22Rv1 (cell line): ENCODE measurements at regions not wholly inside any gene's neighbourhood (a gene's known extent, or its start where the extent isn't known, plus 50 kb on each side); places are given as distances from the start of the nearest gene placed in this dataset.

Experiments
- H3K27ac ChIP-seq: fragments of 450-650 bp; 2 replicates; pipeline ENCODE4 v1.5.1; 2017
- ZFX ChIP-seq: fragments of 450-650 bp; IDR thresholded peaks from 2 replicates; pipeline ENCODE4 v1.6.1; 2017; ENCODE audit warnings: antibody characterized with exemption, borderline replicate concordance
- TF ChIP-seq, protein P1 (sequence below): fragments of 450-650 bp; IDR thresholded peaks from 2 replicates; pipeline ENCODE4 v1.5.1; 2017; ENCODE audit warnings: mild to moderate bottlenecking

DNA sequence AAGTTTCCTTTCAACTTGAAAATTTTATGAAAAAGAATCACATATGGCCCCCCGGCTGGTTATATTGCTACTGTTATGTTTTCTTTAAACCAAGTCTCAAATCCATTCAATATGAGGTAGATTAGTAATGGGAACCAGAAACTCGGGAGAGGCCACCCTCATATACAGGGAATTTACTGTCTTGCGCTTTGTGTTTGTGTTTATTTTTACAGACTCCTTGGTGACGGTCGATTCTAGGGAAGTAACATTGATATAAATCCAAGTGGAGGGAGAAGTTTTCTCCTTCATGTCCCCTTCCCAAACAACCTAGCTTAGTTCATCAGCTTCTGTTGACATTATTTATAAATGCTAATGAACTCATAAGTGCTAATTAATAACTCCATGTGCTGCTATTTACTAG, 163.5 kb upstream of the LMO4 start:
- no peak overlapping the region for H3K27ac ChIP-seq
- TF ChIP-seq ZFX, result no peak
- TF ChIP-seq, protein P1, sequence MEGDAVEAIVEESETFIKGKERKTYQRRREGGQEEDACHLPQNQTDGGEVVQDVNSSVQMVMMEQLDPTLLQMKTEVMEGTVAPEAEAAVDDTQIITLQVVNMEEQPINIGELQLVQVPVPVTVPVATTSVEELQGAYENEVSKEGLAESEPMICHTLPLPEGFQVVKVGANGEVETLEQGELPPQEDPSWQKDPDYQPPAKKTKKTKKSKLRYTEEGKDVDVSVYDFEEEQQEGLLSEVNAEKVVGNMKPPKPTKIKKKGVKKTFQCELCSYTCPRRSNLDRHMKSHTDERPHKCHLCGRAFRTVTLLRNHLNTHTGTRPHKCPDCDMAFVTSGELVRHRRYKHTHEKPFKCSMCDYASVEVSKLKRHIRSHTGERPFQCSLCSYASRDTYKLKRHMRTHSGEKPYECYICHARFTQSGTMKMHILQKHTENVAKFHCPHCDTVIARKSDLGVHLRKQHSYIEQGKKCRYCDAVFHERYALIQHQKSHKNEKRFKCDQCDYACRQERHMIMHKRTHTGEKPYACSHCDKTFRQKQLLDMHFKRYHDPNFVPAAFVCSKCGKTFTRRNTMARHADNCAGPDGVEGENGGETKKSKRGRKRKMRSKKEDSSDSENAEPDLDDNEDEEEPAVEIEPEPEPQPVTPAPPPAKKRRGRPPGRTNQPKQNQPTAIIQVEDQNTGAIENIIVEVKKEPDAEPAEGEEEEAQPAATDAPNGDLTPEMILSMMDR, result no peak

DNA sequence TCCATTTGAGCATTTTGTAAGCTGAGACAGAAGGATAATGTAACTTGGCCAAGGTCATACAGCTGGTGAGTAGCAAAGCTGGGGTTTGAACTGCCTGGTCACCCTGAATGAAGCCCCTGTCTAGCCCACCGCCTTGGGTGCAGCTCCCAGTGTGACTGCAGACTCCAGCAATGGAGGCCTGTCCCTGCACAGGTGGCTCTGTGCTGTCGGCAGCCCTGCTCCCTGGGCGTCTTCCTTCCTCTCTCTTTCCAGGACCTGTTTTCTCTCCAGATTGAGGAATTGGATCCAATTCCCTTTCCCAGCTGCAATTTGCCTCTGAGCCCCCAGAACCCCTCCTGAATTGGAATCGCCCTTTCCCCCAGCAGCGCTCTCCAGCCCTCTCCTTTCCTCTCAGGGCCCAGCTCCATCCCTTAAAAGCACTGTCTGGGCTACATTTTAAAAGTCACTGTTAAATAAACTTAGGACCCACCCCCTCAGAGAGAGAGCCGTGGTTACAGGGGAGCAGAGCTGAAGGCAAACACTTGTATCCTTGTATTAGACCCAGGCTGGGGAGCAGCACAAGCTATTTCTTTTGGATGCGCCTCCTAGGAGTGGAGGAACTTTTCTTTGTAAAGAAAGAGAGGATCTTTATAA, 161.4 kb upstream of the LMO4 start:
- TF ChIP-seq, protein P1, result no peak
- TF ChIP-seq ZFX, result no peak
- no peak overlapping the region for H3K27ac ChIP-seq

DNA sequence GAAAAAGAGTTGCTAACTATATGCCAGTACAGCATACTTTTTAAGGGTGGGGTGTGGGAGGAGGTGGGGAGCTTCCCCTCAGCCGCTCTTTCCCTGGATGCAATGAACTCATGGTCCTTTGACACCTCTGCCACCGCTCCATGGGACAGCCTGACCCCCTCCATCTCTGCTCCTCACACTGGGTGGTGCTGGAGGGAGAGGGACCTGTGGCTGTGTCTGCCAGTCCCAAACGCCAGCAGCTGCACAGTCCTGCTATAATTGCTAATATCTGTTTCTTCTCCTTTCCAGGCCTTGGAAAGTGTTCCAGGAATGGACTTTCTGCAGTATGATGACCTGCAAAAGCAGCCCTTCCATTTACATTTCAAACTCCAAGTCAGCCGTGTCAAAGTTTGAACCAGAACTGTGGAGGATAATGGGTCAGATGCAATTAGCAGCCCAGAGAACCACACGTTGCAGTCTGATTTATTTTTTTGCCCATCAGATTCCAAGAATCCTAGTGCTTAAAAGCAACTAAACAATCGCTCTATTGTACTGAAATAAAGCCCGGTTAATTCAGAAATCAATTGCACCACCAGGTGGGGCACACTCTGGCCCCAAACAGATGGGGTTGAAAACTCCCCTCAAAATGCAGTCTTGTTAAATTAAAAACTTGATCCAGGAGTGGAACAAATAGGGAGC, 160.7 kb upstream of the LMO4 start:
- no peak for TF ChIP-seq ZFX
- TF ChIP-seq, protein P1, result 0 out of 2 replicates have a peak, but pooled peaks have one; percentile 4
- H3K27ac ChIP-seq, result no peak overlapping the region

DNA sequence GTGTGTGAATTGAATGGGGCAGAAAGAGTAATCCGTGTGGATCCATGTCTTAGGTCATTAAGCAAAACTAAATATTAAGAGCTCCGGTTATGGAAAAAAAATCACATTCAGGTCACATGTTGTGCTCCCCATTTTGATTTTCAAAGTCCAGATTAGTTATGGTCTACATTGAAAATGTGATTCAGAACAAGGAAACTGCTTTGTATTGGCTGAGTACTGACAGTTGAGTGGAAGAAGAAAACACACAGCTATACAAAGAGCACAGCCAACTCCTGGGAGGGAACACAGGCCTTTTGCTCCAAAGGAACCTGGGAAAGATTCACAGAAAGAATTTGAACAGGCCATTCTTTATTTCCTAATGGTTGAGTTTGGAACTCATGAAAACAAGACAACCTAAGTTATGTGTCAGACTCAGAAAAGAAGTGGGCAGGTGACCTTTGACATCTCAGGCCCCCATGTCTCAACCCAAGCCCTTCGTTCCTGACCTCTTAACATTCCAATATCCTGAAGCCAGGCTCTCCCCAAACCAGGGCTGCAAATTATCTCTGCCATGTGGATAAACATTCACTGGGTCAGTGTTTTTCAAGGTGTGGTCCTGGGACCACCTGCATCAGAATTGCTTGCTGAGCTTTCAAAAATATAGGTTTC, 159.3 kb upstream of the LMO4 start:
- no peak overlapping the region for H3K27ac ChIP-seq
- TF ChIP-seq, protein P1, result no peak
- no peak for TF ChIP-seq ZFX

DNA sequence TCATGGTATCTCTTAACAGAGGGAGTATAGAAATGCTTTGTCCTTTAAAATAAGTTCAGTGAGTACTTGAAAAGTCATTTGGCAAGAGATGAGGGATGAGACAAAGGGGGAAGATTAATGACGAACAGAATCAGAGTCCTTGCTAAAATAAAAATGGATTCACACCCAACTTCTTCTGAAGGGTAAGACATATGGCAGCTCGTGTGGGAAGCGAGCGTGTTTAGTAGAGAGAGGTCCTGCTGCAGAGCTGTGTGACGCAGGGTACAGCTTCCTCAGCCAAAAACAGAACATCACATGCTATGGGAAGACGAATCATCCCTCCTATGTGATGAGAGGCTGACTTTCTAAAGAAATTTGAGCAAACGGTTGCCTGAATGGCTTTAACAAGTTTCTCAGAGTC, 158.5 kb upstream of the LMO4 start:
- H3K27ac ChIP-seq, result no peak overlapping the region
- TF ChIP-seq, protein P1, result no peak

DNA sequence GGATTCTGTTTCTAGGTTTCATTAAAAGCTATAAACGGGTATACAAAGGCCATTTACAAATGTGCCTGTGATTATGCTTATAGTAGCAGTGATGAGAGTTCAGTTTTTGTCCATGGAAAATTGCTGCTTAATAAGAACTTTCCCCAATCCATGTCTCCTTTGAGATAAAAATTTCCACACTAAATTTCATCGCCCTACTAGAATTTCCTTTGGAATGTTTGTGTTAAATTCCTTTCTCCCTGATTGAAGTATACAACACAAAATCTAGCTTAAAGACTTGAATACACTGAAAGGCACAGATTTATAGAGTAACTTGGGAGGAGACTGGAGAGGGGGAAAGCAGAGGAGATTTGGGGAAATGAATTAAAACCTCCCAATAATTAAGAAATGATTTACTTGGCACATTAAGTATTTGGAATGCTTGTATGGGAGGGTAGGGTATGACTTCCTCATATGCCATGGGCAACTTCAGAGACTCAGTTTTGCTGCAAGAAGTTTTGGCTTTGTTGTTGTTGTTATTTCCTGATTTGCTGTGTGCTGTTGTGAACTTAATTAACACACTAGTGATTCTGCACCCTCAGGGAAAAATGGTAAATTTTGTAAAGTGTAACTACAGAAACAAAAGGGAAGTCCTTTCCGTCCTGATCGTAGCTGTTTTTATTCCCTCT, 157.6 kb upstream of the LMO4 start:
- TF ChIP-seq, protein P1, result no peak
- TF ChIP-seq ZFX, result no peak
- no peak overlapping the region for H3K27ac ChIP-seq
